ENCODE measurements at regions not wholly inside any gene's neighbourhood (a gene's known extent, or its start where the extent isn't known, plus 50 kb on each side); places are given as distances from the start of the nearest gene placed in this dataset.
"Not testable (repeated sequence)": the region's sequence is repeated elsewhere in the genome, so short reads cannot be mapped to it uniquely, and the experiment has no call there.

GRCh38 chr5:152171888-152172287, 233.2 kb downstream of the NMUR2 start:
- H3K36me3 ChIP-seq: no peaks in the 10 kb centered on the region
- no peak for DNase-seq (ENCODE audit: low read depth in 1 of 2, low spot score in 1 of 2)
- no peaks in the 10 kb centered on the region for H3K4me1 ChIP-seq (ENCODE audit: low read depth)
- no peaks in the 10 kb centered on the region for H3K9me3 ChIP-seq (ENCODE audit: low read depth)
- no peaks in the 10 kb centered on the region for H3K27me3 ChIP-seq
- TF ChIP-seq CTCF (IDR thresholded peaks at IDR 0.05; ENCODE audit: low read depth, low read length): no peak
- H3K27ac ChIP-seq: no peak overlapping the region
- H3K4me3 ChIP-seq: no peak overlapping the region

- DNase-seq (ENCODE audit: low read depth in 1 of 2, low spot score in 1 of 2): no peak
- H3K27me3 ChIP-seq: no peaks in the 10 kb centered on the region
- no peaks in the 10 kb centered on the region for H3K9me3 ChIP-seq (ENCODE audit: low read depth)
- no peaks in the 10 kb centered on the region for H3K4me1 ChIP-seq (ENCODE audit: low read depth)
- no peak overlapping the region for H3K27ac ChIP-seq
- no peak for TF ChIP-seq CTCF (IDR thresholded peaks at IDR 0.05; ENCODE audit: low read depth, low read length)
- no peak overlapping the region for H3K4me3 ChIP-seq
- no peaks in the 10 kb centered on the region for H3K36me3 ChIP-seq
These were observed 234.7 kb downstream of the NMUR2 start for GRCh38 chr5:152170350-152170749.

- no peak for TF ChIP-seq CTCF (IDR thresholded peaks at IDR 0.05; ENCODE audit: low read depth, low read length)
- Histone ChIP-seq H3K9me3 (ENCODE audit: low read depth) (no peaks in the 10 kb centered on the region), H3K4me3 (no peak overlapping the region), H3K4me1 (ENCODE audit: low read depth) (no peaks in the 10 kb centered on the region), H3K36me3 (no peaks in the 10 kb centered on the region), H3K27ac (no peak overlapping the region), H3K27me3 (no peaks in the 10 kb centered on the region)
- DNase-seq (ENCODE audit: low read depth in 1 of 2, low spot score in 1 of 2): no peak
These were observed 240.2 kb upstream of the GLRA1 start for GRCh38 chr5:152164860-152165259.

- H3K4me3 ChIP-seq; H3K9me3 ChIP-seq (ENCODE audit: low read depth); H3K4me1 ChIP-seq (ENCODE audit: low read depth); DNase-seq (ENCODE audit: low read depth in 1 of 2, low spot score in 1 of 2); H3K27me3 ChIP-seq; H3K36me3 ChIP-seq; H3K27ac ChIP-seq: not testable (repeated sequence)
These were observed 235.2 kb upstream of the GLRA1 start for GRCh38 chr5:152159894-152160293.

- not testable (repeated sequence) for H3K4me3 ChIP-seq; DNase-seq (ENCODE audit: low read depth in 1 of 2, low spot score in 1 of 2); H3K27me3 ChIP-seq; H3K36me3 ChIP-seq; H3K4me1 ChIP-seq (ENCODE audit: low read depth); H3K27ac ChIP-seq; H3K9me3 ChIP-seq (ENCODE audit: low read depth)
These were observed 229.8 kb upstream of the GLRA1 start for GRCh38 chr5:152154452-152154851.

- DNase-seq (ENCODE audit: low read depth in 1 of 2, low spot score in 1 of 2): no peak
- H3K4me3 ChIP-seq: no peak overlapping the region
- H3K36me3 ChIP-seq: no peaks in the 10 kb centered on the region
- peaks cover 9% of the 10 kb centered on the region for H3K4me1 ChIP-seq (ENCODE audit: low read depth)
- H3K27ac ChIP-seq: no peak overlapping the region
- no peak for TF ChIP-seq CTCF (IDR thresholded peaks at IDR 0.05; ENCODE audit: low read depth, low read length)
- no peaks in the 10 kb centered on the region for H3K27me3 ChIP-seq
- H3K9me3 ChIP-seq (ENCODE audit: low read depth): no peaks in the 10 kb centered on the region
These were observed 227.3 kb upstream of the GLRA1 start for GRCh38 chr5:152151940-152152339.

- no peak for TF ChIP-seq CTCF (IDR thresholded peaks at IDR 0.05; ENCODE audit: low read depth, low read length)
- Histone ChIP-seq H3K4me1 (ENCODE audit: low read depth) (peaks cover 9% of the 10 kb centered on the region), H3K27me3 (no peaks in the 10 kb centered on the region), H3K27ac (no peak overlapping the region), H3K36me3 (no peaks in the 10 kb centered on the region), H3K9me3 (ENCODE audit: low read depth) (no peaks in the 10 kb centered on the region), H3K4me3 (no peak overlapping the region)
- no peak for DNase-seq (ENCODE audit: low read depth in 1 of 2, low spot score in 1 of 2)
These were observed 226.5 kb upstream of the GLRA1 start for GRCh38 chr5:152151113-152151512.

Data from cardiac muscle cell (in vitro differentiated cells and primary cell).